ENCODE measurements at regions not wholly inside any gene's neighbourhood (a gene's known extent, or its start where the extent isn't known, plus 50 kb on each side); places are given as distances from the start of the nearest gene placed in this dataset.
"Not testable (repeated sequence)": the region's sequence is repeated elsewhere in the genome, so short reads cannot be mapped to it uniquely, and the experiment has no call there.

GRCh38 chr7:46107610-46108217, 186.6 kb upstream of the IGFBP3 start:
- no peak for DNase-seq

DNA sequence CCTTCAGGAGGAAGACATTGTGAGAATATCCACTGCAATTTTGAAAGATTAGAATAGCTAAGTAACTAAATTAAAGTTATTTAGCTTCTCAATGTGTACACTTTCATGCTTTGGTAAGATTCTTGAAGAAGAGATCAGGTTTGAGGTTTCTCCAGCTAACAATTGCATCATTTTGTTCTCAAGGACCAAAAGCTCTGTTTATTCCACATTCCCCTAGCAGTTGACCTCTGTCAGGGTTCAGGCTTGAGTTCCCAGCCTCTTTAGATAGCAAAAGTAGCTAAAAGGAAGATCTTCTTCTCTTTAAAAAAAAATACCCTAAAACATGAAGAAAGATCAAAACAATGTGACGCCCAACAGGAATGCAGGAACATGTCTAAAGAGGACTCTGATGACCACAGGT, 179.4 kb upstream of the IGFBP3 start:
- no peak for DNase-seq

GRCh38 chr7:46099076-46099475, 178.0 kb upstream of the IGFBP3 start:
- DNase-seq: no peak

DNA sequence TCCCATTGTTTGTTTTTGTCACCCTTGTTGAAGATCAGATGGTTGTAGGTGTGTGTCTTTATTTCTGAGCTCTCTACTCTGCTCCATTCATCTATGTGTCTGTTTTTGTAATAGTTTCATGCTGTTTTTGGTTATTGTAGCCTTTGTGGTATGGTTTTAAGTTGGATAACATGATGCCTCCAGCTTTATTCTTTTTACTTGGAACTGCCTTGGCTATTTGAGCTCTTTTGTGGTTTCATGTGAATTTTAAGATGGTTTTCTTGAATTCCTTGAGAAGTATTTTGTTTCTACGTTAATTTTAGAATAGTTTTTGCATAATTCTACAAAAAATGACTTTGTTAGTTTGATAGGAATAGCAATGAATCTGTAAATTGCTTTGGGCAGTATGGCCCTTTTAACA, 170.0 kb upstream of the IGFBP3 start:
- no peak for DNase-seq

DNA sequence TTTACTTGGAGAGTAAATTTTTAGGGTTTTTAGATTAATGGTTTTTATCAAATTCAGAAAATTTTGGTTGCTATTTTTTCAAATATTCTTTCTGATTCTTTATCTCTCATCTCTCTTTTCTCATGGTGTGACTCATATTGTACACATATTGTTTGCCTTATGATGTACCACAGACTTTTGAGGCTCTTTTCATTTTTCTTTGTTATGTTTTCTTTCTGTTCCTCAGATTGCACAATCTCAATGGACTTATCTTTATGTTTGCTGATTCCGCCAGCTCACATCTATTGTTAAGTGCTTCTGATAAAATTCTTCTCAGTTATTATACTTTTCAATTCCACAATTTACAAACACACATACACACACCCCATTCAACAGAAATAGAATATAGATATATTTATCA, 168.2 kb upstream of the IGFBP3 start:
- DNase-seq: no peak

GRCh38 chr7:46088486-46088885, 167.4 kb upstream of the IGFBP3 start:
- not testable (repeated sequence) for DNase-seq

- DNase-seq: no peak
These were observed 159.6 kb upstream of the IGFBP3 start for GRCh38 chr7:46080595-46081159.

DNA sequence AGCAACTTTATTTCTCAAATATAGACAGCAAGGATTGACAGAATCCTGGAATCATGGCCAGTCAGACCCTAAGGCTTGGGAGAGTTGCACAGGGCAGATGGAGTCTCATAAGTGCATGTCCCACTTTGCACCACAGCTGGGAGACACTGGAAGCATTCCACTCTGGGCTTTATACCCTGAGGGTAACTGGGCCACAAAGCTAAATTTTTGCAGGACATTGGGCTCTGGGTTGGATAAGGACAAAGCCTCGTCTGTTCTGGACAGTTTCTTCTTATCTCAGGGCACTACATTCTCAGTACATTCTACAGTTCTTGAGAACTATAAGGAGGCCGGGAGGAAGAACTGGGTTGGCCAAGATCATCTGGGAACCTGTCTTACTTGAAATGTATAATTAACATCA, 158.3 kb upstream of the IGFBP3 start:
- DNase-seq: no peak

DNA sequence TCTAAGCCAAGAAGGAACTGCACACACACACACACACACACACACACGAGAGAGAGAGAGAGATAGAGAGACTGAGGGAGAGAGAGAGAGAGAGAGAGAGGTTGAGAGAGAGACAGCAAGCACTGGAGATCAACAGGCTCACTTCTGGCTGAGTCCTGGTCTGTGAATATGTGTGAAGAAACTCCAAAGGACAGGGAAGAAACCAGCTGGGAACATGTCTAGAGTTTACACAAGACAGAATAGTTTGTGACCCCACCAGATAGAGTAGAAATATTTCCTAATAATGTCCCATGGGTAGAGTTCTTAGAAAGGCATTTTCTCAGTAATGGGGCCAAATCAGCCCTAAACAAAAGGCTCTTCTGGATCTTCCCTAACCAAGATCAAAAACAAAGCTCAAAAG, 155.5 kb upstream of the IGFBP3 start:
- DNase-seq: no peak

DNA sequence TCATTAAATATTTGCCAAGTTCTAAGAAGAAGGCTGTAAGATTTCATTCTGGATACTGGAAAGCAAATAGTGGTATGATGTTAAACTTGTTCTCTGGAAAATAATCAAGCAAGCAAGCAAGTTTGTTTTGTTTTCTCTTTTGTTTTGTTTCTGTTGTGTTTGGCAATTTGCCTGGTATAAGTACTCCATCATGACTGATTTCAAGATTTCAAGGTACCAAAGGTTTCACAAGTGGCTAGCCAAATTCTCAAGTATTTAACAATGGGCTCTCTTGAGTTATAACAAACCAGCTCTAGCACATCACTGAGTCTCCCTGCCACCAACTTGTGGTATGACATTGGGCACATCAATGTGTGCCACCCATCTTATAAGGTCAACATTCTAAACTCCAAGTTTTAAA, 151.7 kb upstream of the IGFBP3 start:
- no peak for DNase-seq

- DNase-seq: no peak
These were observed 150.5 kb upstream of the IGFBP3 start for GRCh38 chr7:46071601-46072000.

DNA sequence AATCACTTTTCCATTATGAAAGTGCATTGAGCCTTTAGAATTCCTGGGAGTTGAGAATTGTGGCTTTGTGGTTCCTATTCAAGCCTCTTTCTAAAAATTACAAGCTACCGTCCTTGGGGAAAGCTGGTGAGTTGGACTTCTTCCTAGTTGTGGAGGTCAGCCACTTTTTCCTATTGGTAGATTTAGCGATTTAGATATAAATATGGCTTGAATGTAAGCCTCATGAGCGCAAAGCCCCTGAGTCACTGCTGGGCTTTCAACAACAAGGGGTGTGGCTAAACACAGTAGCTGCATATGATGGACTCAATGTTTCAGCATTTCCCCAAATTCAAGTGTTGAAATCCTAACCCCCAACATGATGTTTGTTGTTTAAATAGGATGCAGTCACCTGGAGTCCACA, 150.0 kb upstream of the IGFBP3 start:
- no peak for DNase-seq

DNA sequence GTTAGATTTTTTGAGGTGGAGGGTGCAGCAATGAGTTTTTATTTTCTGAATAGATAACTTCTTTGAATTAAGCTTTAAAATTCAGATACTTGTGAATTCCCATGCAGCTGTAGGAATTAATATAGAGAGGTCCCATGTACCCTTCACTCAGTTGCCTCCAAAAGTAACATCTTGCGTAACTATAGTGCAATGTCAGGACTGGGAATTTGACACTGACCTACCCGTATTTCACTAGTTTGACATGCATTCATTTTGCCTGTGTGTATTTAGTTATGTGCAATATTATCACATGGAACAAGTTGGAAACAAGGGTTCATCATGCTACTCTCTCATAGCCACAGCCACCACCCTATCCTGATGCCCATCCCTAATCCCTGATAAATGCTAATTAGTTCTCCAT, 147.1 kb upstream of the IGFBP3 start:
- no peak for DNase-seq

DNA sequence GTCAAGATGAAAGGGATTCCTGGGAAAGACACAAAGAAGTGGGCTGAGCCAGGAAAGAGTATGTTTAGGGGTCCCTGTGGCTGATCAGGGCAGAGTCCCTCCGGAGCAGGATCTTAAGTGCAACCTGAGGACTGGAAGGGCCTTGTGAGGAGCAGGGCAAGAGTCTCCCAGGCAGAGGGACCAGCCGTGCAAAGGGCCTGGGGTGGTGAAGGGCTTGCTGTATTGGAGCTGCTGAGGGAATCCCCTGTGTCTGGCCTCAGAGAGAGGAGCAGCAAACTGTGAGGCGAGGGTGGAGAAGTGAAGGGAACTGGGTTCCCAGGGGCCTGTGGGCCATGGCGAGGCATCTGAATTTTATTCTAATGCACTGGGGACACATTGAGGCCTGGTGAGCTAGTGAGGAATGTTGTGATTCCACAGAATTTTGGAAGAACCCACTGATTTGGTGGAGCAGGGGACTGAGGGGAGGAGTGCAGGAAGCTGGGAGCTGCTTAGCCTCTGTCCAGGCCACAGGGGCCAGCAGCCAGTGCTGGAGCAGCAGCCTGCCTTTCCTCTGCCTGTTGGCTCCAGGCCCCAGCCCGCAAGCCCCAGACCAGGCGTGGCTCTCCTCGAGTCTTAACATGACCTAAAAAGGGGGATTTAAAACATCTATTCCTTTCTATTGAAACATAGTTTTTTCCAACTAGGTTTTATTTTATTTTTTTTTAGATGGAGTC, 138.4 kb upstream of the IGFBP3 start:
- no peak for DNase-seq

- no peak for DNase-seq
These were observed 137.2 kb upstream of the IGFBP3 start for GRCh38 chr7:46058086-46058823.

- DNase-seq: no peak
These were observed 133.8 kb upstream of the IGFBP3 start for GRCh38 chr7:46054915-46055314.

- DNase-seq: no peak
These were observed 133.2 kb upstream of the IGFBP3 start for GRCh38 chr7:46054272-46054671.

- DNase-seq: no peak
These were observed 126.5 kb upstream of the IGFBP3 start for GRCh38 chr7:46047581-46047980.

DNA sequence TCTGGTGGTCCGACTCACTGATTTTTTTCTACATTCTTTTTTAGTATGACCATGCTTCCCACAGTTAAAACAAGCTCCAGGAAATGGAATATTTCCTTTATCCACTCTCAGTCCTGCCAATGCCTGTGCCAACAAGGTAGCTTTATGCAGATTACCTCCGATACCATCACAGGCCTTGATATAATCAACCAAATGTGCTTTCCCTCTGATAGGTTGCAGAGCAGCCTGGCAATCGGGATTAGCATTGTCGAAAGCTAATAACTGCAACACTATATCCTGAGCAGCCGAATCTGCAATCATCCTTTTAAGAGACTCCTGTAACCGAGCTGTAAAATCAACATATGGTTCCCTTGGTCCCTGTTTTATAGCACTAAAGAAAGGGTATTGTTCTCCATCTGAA, 122.3 kb upstream of the IGFBP3 start:
- DNase-seq: not testable (repeated sequence)

- DNase-seq: not testable (repeated sequence)
These were observed 118.7 kb upstream of the IGFBP3 start for GRCh38 chr7:46039813-46040212.

GRCh38 chr7:46035166-46035565, 114.1 kb upstream of the IGFBP3 start:
- DNase-seq: no peak

DNA sequence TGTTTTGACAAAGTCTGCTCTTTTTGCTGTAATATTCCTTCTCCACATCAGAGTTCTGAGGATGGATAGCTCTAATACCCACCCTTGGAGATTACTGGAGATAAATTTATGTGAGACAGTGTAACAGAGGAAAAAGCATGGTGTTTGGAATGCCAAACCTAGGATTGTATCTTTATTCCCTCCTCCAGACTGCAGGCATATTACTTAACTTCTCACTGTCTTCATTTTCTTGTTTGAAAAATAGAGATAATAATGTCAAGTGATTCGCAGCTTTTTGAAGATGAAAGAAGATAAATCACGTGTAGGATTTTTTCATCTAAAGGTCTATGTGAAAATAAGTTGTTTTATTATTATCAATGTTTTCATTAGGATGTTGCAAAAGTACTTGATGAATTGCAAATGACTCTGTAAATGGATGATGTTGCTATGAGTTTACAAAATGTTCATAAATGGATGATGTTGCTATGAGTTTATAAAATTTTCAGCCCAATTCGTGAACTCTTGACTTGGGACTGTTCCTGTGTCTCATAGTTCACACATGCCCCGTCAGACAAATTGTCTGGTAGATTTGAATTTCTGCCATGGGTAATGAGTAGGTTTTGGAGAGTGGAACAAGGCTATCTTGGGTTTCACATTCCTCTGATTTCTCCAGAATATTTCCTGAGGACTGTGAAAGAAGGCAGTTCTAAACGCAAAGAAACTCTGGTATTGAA, 113.1 kb upstream of the IGFBP3 start:
- DNase-seq: no peak

GRCh38 chr7:46033592-46033991, 112.5 kb upstream of the IGFBP3 start:
- DNase-seq: no peak

All from effector CD8-positive, alpha-beta T cell (primary cell).